AG10803 (cell line): ENCODE measurements at regions not wholly inside any gene's neighbourhood (a gene's known extent, or its start where the extent isn't known, plus 50 kb on each side); places are given as distances from the start of the nearest gene placed in this dataset.

ENCODE experiments used
- DNase-seq: peaks from one replicate; pipeline ENCODE4 v3.0.0; 2010; ENCODE audit warnings: low read depth
- H3K4me3 ChIP-seq: 2 replicates; pipeline ENCODE4 v1.5.1; 2011; ENCODE audit warnings: mild to moderate bottlenecking, low read length, control low read depth
- CTCF ChIP-seq: conservative IDR thresholded peaks from 2 replicates; pipeline ENCODE4 v1.5.1; 2011; ENCODE audit warnings: mild to moderate bottlenecking, low read length, control low read depth, inconsistent platforms

- no peak for DNase-seq
- no peak overlapping the region for H3K4me3 ChIP-seq
- no peak for TF ChIP-seq CTCF
Measured at GRCh38 chrX:109281483-109282275, 200.2 kb downstream of the GUCY2F start.

GRCh38 chrX:109274806-109275205 is 207.1 kb downstream of the GUCY2F start:
- no peak for TF ChIP-seq CTCF
- DNase-seq, result no peak
- H3K4me3 ChIP-seq, result no peak overlapping the region

GRCh38 chrX:109270580-109271484 is 211.1 kb downstream of the GUCY2F start:
- H3K4me3 ChIP-seq, result no peak overlapping the region
- TF ChIP-seq CTCF, result no peak
- DNase-seq, result no peak

- no peak overlapping the region for H3K4me3 ChIP-seq
- TF ChIP-seq CTCF, result no peak
- no peak for DNase-seq
Measured at GRCh38 chrX:109268340-109268739, 213.5 kb downstream of the GUCY2F start.

- no peak overlapping the region for H3K4me3 ChIP-seq
- DNase-seq, result no peak
- no peak for TF ChIP-seq CTCF
Measured at GRCh38 chrX:109266034-109266433, 215.9 kb downstream of the GUCY2F start.

GRCh38 chrX:109264878-109265277 is 217.0 kb downstream of the GUCY2F start:
- DNase-seq, result no peak
- TF ChIP-seq CTCF, result no peak
- no peak overlapping the region for H3K4me3 ChIP-seq
